Gastroesophageal sphincter (tissue), 4 donors: ENCODE measurements at regions not wholly inside any gene's neighbourhood (a gene's known extent, or its start where the extent isn't known, plus 50 kb on each side); places are given as distances from the start of the nearest gene placed in this dataset.

Experiments used
- ATAC-seq: fragments of 150-250 bp; one replicate; pipeline ENCODE4 v1.9.1; 2016; ENCODE audit warnings: mild to moderate bottlenecking, moderate library complexity
- H3K27ac ChIP-seq, 4 donors: fragments of 200-600 bp; sonication (generic) in 3 of 4; 1 replicate in 3 of 4; 2 replicates in 1 of 4; pipeline ENCODE4 v1.5.1; 2016 to 2019
- H3K27me3 ChIP-seq: fragments of 200-600 bp; sonication (generic); one replicate; pipeline ENCODE4 v1.5.1; 2019
- H3K36me3 ChIP-seq, 2 donors: fragments of 200-600 bp; sonication (generic); one replicate each; pipeline ENCODE4 v1.5.1; 2019; ENCODE audit warnings: control low read depth in 1 of 2
- H3K4me1 ChIP-seq, 3 donors: fragments of 200-600 bp; sonication (generic); 1 replicate in 2 of 3; 2 replicates in 1 of 3; pipeline ENCODE4 v1.5.1; 2016 to 2019; ENCODE audit warnings: control low read depth in 2 of 3
- H3K4me3 ChIP-seq, 2 donors: fragments of 200-600 bp; sonication (generic); one replicate each; pipeline ENCODE4 v1.5.1; 2019; ENCODE audit warnings: mild to moderate bottlenecking in 1 of 2, moderate library complexity in 1 of 2
- H3K9me3 ChIP-seq, 3 donors: fragments of 200-600 bp; sonication (generic); one replicate each; pipeline ENCODE4 v1.5.1; 2017 to 2019; ENCODE audit warnings: control low read depth in 2 of 3
- CTCF ChIP-seq, 4 experiments: fragments of 200-600 bp in 2 of 4; fragments of 450-650 bp in 2 of 4; sonication (generic) in 1 of 4; IDR thresholded peaks; one replicate each; pipeline ENCODE4 v1.5.1; 2017 to 2019; ENCODE audit warnings: antibody characterized with exemption in 4 of 4, mild to moderate bottlenecking in 2 of 4, moderate library complexity in 2 of 4
- EP300 ChIP-seq: sonication (generic); formaldehyde crosslinking; IDR thresholded peaks from one replicate; pipeline ENCODE4 v1.6.1; 2017; ENCODE audit warnings: antibody characterized with exemption, mild to moderate bottlenecking
- POLR2A ChIP-seq, 2 donors: fragments of 450-650 bp; IDR thresholded peaks; one replicate each; pipeline ENCODE4 v1.6.1; 2017; ENCODE audit warnings: antibody characterized with exemption in 2 of 2, mild to moderate bottlenecking in 2 of 2, moderate library complexity in 1 of 2
- POLR2AphosphoS5 ChIP-seq: sonication (generic); formaldehyde crosslinking; IDR thresholded peaks from one replicate; pipeline ENCODE4 v1.6.1; 2017; ENCODE audit warnings: antibody characterized with exemption
- WGBS, 2 donors: methylation state at CpG; one replicate each; pipeline ENCODE4 v1.1.5; 2018; ENCODE audit warnings: low coverage in 1 of 2; 5-methylcytosine and 5-hydroxymethylcytosine counted together

DNA sequence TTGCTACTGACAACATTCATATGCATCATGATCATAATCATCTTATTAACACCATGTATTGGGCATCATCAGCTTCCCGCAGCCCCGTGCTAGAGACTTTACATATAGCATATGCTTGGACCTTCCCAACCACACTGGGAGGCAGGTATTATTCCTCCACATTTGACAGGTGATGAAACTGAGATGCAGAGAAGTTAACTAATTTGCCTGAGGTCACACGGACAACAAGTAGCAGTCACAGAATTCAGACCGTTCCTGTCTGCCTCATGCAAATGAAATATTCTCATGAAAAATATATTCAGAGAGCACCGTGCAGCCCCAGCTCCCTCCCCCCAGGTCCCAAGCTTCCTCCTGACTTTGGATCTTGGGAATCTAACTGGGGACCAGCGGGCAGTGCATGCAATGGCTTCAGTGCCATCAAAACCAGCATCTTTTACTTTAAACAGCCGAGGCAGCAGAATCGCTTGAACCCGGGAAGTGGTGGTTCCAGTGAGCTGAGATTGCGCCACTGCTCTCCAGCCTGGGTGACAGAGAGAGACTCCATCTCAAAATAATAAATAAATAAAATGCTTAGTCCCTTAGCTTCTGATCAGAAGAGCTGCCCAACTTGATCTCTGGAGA, 112.2 kb upstream of the GPR26 start:
- H3K4me1 ChIP-seq: no peaks in the 10 kb centered on the region
- no peak for ATAC-seq
- no peaks in the 10 kb centered on the region for H3K36me3 ChIP-seq
- no peak for TF ChIP-seq CTCF (IDR thresholded peaks at IDR 0.05)
- H3K9me3 ChIP-seq: no peaks in the 10 kb centered on the region
- WGBS, 2 donors: 79 to 82% methylated on average over 3 to 7 of the region's 10 CpGs
- H3K27me3 ChIP-seq: peaks cover 76% of the 10 kb centered on the region
- H3K27ac ChIP-seq: no peak overlapping the region
- H3K4me3 ChIP-seq: no peak overlapping the region

GRCh38 chr10:123554656-123555055, 111.5 kb upstream of the GPR26 start:
- no peak for TF ChIP-seq CTCF (IDR thresholded peaks at IDR 0.05)
- TF ChIP-seq POLR2A (IDR thresholded peaks at IDR 0.05): no peak
- no peak for TF ChIP-seq EP300
- TF ChIP-seq POLR2AphosphoS5: no peak
- WGBS, 2 donors: 74 to 83% methylated on average over 8 of the region's 8 CpGs
- Histone ChIP-seq H3K27me3 (peaks cover 71% of the 10 kb centered on the region), H3K36me3 (no peaks in the 10 kb centered on the region), H3K9me3 (no peaks in the 10 kb centered on the region), H3K4me3 (no peak overlapping the region), H3K27ac (no peak overlapping the region), H3K4me1 (peaks cover 0 to 4% (median 0%) of the 10 kb centered on the region in 3 donors)
- no peak for ATAC-seq

- no peak for TF ChIP-seq CTCF (IDR thresholded peaks at IDR 0.05)
- TF ChIP-seq POLR2A (IDR thresholded peaks at IDR 0.05): no peak
- no peak for TF ChIP-seq POLR2AphosphoS5
- Histone ChIP-seq H3K27me3 (peaks cover 71% of the 10 kb centered on the region), H3K36me3 (no peaks in the 10 kb centered on the region), H3K27ac (no peak overlapping the region), H3K4me1 (peaks cover 0 to 4% (median 0%) of the 10 kb centered on the region in 3 donors), H3K4me3 (no peak overlapping the region), H3K9me3 (no peaks in the 10 kb centered on the region)
- WGBS, 2 donors: 52 to 73% methylated on average over 3 to 4 of the region's 4 CpGs
- ATAC-seq: no peak
These were observed 110.5 kb upstream of the GPR26 start for GRCh38 chr10:123555616-123556015.

GRCh38 chr10:123556049-123556448, 110.1 kb upstream of the GPR26 start:
- TF ChIP-seq POLR2A (IDR thresholded peaks at IDR 0.05) (no peak), EP300 (no peak), CTCF (IDR thresholded peaks at IDR 0.05) (no peak), POLR2AphosphoS5 (no peak)
- Histone ChIP-seq H3K9me3 (no peaks in the 10 kb centered on the region), H3K4me1 (peaks cover 0 to 4% (median 0%) of the 10 kb centered on the region in 3 donors), H3K4me3 (no peak overlapping the region), H3K27ac (no peak overlapping the region), H3K36me3 (no peaks in the 10 kb centered on the region), H3K27me3 (peaks cover 71% of the 10 kb centered on the region)
- WGBS, 2 donors: 60 to 76% methylated on average over 2 to 3 of the region's 7 CpGs
- ATAC-seq: no peak

GRCh38 chr10:123556736-123557135, 109.4 kb upstream of the GPR26 start:
- 90% methylated on average over 2 of the region's 16 CpGs; no CpG with 5 or more reads in 1 of the 2 donors for WGBS, 2 donors
- no peak for ATAC-seq
- peaks cover 0 to 4% (median 0%) of the 10 kb centered on the region in 3 donors for H3K4me1 ChIP-seq
- no peaks in the 10 kb centered on the region for H3K9me3 ChIP-seq
- no peak overlapping the region for H3K4me3 ChIP-seq
- peaks cover 66% of the 10 kb centered on the region for H3K27me3 ChIP-seq
- H3K27ac ChIP-seq: no peak overlapping the region
- no peaks in the 10 kb centered on the region for H3K36me3 ChIP-seq
- TF ChIP-seq POLR2A (IDR thresholded peaks at IDR 0.05) (no peak), POLR2AphosphoS5 (no peak), CTCF (IDR thresholded peaks at IDR 0.05) (no peak), EP300 (no peak)
